ENCODE measurements at regions not wholly inside any gene's neighbourhood (a gene's known extent, or its start where the extent isn't known, plus 50 kb on each side); places are given as distances from the start of the nearest gene placed in this dataset.

- TF ChIP-seq CTCF (IDR thresholded peaks at IDR 0.05; ENCODE audit: insufficient read depth, low read length, poor library complexity, severe bottlenecking) (no peak), EZH2phosphoT487 (conservative IDR thresholded peaks at IDR 0.05; ENCODE audit: low read length) (no peak)
- Histone ChIP-seq H3K79me2 (ENCODE audit: insufficient read depth, low read length) (no peaks in the 10 kb centered on the region), H3K36me3 (ENCODE audit: low read length) (no peaks in the 10 kb centered on the region), H3K9me2 (replicated peaks; ENCODE audit: insufficient read depth, low read length) (no peaks in the 10 kb centered on the region), H4K20me1 (ENCODE audit: low read depth, low read length) (no peaks in the 10 kb centered on the region), H3K27me3 (ENCODE audit: low read length) (no peaks in the 10 kb centered on the region), H3K4me3 (ENCODE audit: insufficient read depth, low read length, poor library complexity, severe bottlenecking) (no peak overlapping the region), H3K9ac (ENCODE audit: low read length) (no peak overlapping the region), H3F3A (ENCODE audit: insufficient read depth) (no peaks in the 10 kb centered on the region), H2AFZ (ENCODE audit: low read depth, low read length, severe bottlenecking) (no peak overlapping the region), H3K27ac (ENCODE audit: low read depth, low read length) (no peak overlapping the region), H3K4me2 (ENCODE audit: low read depth, low read length, poor library complexity, severe bottlenecking) (no peak overlapping the region), H3K9me3 (ENCODE audit: insufficient read depth, low read length) (no peaks in the 10 kb centered on the region)
These were observed 345.3 kb downstream of the EN1 start for GRCh38 chr2:118502106-118502505.

GRCh38 chr2:118498943-118499342 lies 348.5 kb downstream of the EN1 start:
- Histone ChIP-seq H4K20me1 (ENCODE audit: low read depth, low read length) (no peaks in the 10 kb centered on the region), H3K9me2 (replicated peaks; ENCODE audit: insufficient read depth, low read length) (no peaks in the 10 kb centered on the region), H3K4me2 (ENCODE audit: low read depth, low read length, poor library complexity, severe bottlenecking) (no peak overlapping the region), H3K36me3 (ENCODE audit: low read length) (no peaks in the 10 kb centered on the region), H3K4me3 (ENCODE audit: insufficient read depth, low read length, poor library complexity, severe bottlenecking) (no peak overlapping the region), H3F3A (ENCODE audit: insufficient read depth) (no peaks in the 10 kb centered on the region), H3K9me3 (ENCODE audit: insufficient read depth, low read length) (no peaks in the 10 kb centered on the region), H3K9ac (ENCODE audit: low read length) (no peak overlapping the region), H2AFZ (ENCODE audit: low read depth, low read length, severe bottlenecking) (no peak overlapping the region), H3K27me3 (ENCODE audit: low read length) (no peaks in the 10 kb centered on the region), H3K79me2 (ENCODE audit: insufficient read depth, low read length) (no peaks in the 10 kb centered on the region), H3K27ac (ENCODE audit: low read depth, low read length) (no peak overlapping the region)
- TF ChIP-seq CTCF (IDR thresholded peaks at IDR 0.05; ENCODE audit: insufficient read depth, low read length, poor library complexity, severe bottlenecking) (no peak), EZH2phosphoT487 (conservative IDR thresholded peaks at IDR 0.05; ENCODE audit: low read length) (no peak)

GRCh38 chr2:118496870-118497611 lies 350.4 kb downstream of the EN1 start:
- H3K4me2 ChIP-seq (ENCODE audit: low read depth, low read length, poor library complexity, severe bottlenecking) = no peak overlapping the region
- H3K9me2 ChIP-seq (replicated peaks; ENCODE audit: insufficient read depth, low read length) = no peaks in the 10 kb centered on the region
- H3K9ac ChIP-seq (ENCODE audit: low read length) = no peak overlapping the region
- TF ChIP-seq CTCF (IDR thresholded peaks at IDR 0.05; ENCODE audit: insufficient read depth, low read length, poor library complexity, severe bottlenecking) (no peak), EZH2phosphoT487 (conservative IDR thresholded peaks at IDR 0.05; ENCODE audit: low read length) (no peak)
- H3K36me3 ChIP-seq (ENCODE audit: low read length) = no peaks in the 10 kb centered on the region
- H2AFZ ChIP-seq (ENCODE audit: low read depth, low read length, severe bottlenecking) = no peak overlapping the region
- no peak overlapping the region for H3K4me3 ChIP-seq (ENCODE audit: insufficient read depth, low read length, poor library complexity, severe bottlenecking)
- H4K20me1 ChIP-seq (ENCODE audit: low read depth, low read length) = no peaks in the 10 kb centered on the region
- no peak overlapping the region for H3K27ac ChIP-seq (ENCODE audit: low read depth, low read length)
- H3K9me3 ChIP-seq (ENCODE audit: insufficient read depth, low read length) = no peaks in the 10 kb centered on the region
- no peaks in the 10 kb centered on the region for H3K27me3 ChIP-seq (ENCODE audit: low read length)
- no peaks in the 10 kb centered on the region for H3F3A ChIP-seq (ENCODE audit: insufficient read depth)
- no peaks in the 10 kb centered on the region for H3K79me2 ChIP-seq (ENCODE audit: insufficient read depth, low read length)

Measured in SU-DHL-6 (cell line).